Gastrocnemius medialis (tissue), 4 donors: ENCODE measurements at regions not wholly inside any gene's neighbourhood (a gene's known extent, or its start where the extent isn't known, plus 50 kb on each side); places are given as distances from the start of the nearest gene placed in this dataset.

Experiments used
- POLR2A ChIP-seq, 2 donors: fragments of 450-650 bp; IDR thresholded peaks; one replicate each; pipeline ENCODE4 v1.6.1; 2017; ENCODE audit warnings: antibody characterized with exemption in 2 of 2, mild to moderate bottlenecking in 2 of 2, moderate library complexity in 2 of 2
- TF ChIP-seq, protein P1 (sequence below), 5 experiments: fragments of 450-650 bp in 3 of 5; fragments of 200-600 bp in 2 of 5; sonication (generic) in 2 of 5; IDR thresholded peaks in 4 of 5; conservative IDR thresholded peaks in 1 of 5; 1 replicate in 4 of 5; 2 replicates in 1 of 5; pipeline ENCODE4 v1.5.1; 2016 to 2019; ENCODE audit warnings: antibody characterized with exemption in 5 of 5, mild to moderate bottlenecking in 3 of 5, moderate library complexity in 3 of 5

DNA sequence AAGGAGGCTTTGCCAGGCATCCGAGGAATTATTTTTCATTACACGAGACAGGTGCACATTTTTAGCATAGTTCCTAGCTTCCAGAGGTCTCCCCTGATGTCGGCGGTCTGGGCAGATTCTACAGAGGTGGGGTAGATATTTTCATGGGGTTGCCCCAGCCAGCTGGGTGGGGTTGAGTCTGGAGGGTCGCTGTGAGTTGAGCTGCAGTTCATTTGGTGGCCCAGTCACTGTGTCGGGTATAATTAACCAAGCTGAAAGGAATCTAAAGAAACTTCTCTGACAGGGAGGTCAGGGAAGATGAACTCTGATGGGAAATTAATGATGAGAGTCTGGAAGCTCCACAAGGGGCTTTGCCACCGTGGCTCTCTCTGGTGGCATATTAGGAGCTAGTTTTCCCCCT lies 233.7 kb upstream of the NAV2 start:
- TF ChIP-seq POLR2A (IDR thresholded peaks at IDR 0.05), result no peak
- TF ChIP-seq, protein P1, sequence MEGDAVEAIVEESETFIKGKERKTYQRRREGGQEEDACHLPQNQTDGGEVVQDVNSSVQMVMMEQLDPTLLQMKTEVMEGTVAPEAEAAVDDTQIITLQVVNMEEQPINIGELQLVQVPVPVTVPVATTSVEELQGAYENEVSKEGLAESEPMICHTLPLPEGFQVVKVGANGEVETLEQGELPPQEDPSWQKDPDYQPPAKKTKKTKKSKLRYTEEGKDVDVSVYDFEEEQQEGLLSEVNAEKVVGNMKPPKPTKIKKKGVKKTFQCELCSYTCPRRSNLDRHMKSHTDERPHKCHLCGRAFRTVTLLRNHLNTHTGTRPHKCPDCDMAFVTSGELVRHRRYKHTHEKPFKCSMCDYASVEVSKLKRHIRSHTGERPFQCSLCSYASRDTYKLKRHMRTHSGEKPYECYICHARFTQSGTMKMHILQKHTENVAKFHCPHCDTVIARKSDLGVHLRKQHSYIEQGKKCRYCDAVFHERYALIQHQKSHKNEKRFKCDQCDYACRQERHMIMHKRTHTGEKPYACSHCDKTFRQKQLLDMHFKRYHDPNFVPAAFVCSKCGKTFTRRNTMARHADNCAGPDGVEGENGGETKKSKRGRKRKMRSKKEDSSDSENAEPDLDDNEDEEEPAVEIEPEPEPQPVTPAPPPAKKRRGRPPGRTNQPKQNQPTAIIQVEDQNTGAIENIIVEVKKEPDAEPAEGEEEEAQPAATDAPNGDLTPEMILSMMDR (IDR thresholded peaks at IDR 0.05 in 4 of 5, conservative IDR thresholded peaks at IDR 0.05 in 1 of 5), result no peak
